DMS114 treated with DMSO at 0.1 percent for 48 hours (cell line): ENCODE measurements at regions not wholly inside any gene's neighbourhood (a gene's known extent, or its start where the extent isn't known, plus 50 kb on each side); places are given as distances from the start of the nearest gene placed in this dataset.

Experiments
- DNase-seq: peaks from one replicate; lab custom pipeline; 2025; ENCODE audit not compliant: unreplicated experiment; lab: John Stamatoyannopoulos, UW

GRCh38 chr4:62399242-62399641 is 1199.1 kb downstream of the ADGRL3 start:
- DNase-seq = no peak

- no peak for DNase-seq
Observed at GRCh38 chr4:62398318-62398717, 1198.2 kb downstream of the ADGRL3 start.

GRCh38 chr4:62394766-62395165 is 1194.6 kb downstream of the ADGRL3 start:
- no peak for DNase-seq

- DNase-seq = no peak
Observed at GRCh38 chr4:62387808-62388207, 1187.7 kb downstream of the ADGRL3 start.

GRCh38 chr4:62377700-62378099 is 1177.6 kb downstream of the ADGRL3 start:
- DNase-seq = no peak

- DNase-seq = no peak
Observed at GRCh38 chr4:62377245-62377644, 1177.1 kb downstream of the ADGRL3 start.

GRCh38 chr4:62366939-62367338 is 1166.8 kb downstream of the ADGRL3 start:
- DNase-seq = no peak

GRCh38 chr4:62360156-62360545 is 1160.0 kb downstream of the ADGRL3 start:
- no peak for DNase-seq

GRCh38 chr4:62359441-62360155 is 1159.5 kb downstream of the ADGRL3 start:
- no peak for DNase-seq

- DNase-seq = no peak
Observed at GRCh38 chr4:62344915-62345314, 1144.8 kb downstream of the ADGRL3 start.

GRCh38 chr4:62344474-62344873 is 1144.3 kb downstream of the ADGRL3 start:
- DNase-seq = no peak

GRCh38 chr4:62342346-62342745 is 1142.2 kb downstream of the ADGRL3 start:
- no peak for DNase-seq

GRCh38 chr4:62328526-62328925 is 1128.4 kb downstream of the ADGRL3 start:
- no peak for DNase-seq

GRCh38 chr4:62327612-62328297 is 1127.6 kb downstream of the ADGRL3 start:
- DNase-seq = no peak

- no peak for DNase-seq
Observed at GRCh38 chr4:62324215-62324614, 1124.1 kb downstream of the ADGRL3 start.

GRCh38 chr4:62320612-62321011 is 1120.5 kb downstream of the ADGRL3 start:
- DNase-seq = no peak

GRCh38 chr4:62302710-62303109 is 1102.6 kb downstream of the ADGRL3 start:
- DNase-seq = no peak

GRCh38 chr4:62301500-62301899 is 1101.4 kb downstream of the ADGRL3 start:
- no peak for DNase-seq

- no peak for DNase-seq
Observed at GRCh38 chr4:62293551-62293950, 1093.4 kb downstream of the ADGRL3 start.

GRCh38 chr4:62292911-62293310 is 1092.8 kb downstream of the ADGRL3 start:
- DNase-seq = no peak

- no peak for DNase-seq
Observed at GRCh38 chr4:62288808-62289541, 1088.8 kb downstream of the ADGRL3 start.

- DNase-seq = no peak
Observed at GRCh38 chr4:62285026-62285425, 1084.9 kb downstream of the ADGRL3 start.
